Activated naive CD8-positive, alpha-beta T cell treated with anti-CD3 and anti-CD28 coated beads, Interleukin-2, amount 50 U/mL, for 24 hours (primary cell): ENCODE measurements at regions not wholly inside any gene's neighbourhood (a gene's known extent, or its start where the extent isn't known, plus 50 kb on each side); places are given as distances from the start of the nearest gene placed in this dataset.

Experiments
- ATAC-seq: fragments of 150-1000 bp; cut with Tn5 transposase; one replicate; pipeline ENCODE4 v1.10.0; 2021
- DNase-seq: peaks from one replicate; pipeline ENCODE4 v3.0.0; 2021
- H3K27ac Mint-ChIP-seq: one replicate; pipeline ENCODE4 v1.8.0; 2021; ENCODE audit warnings: mild to moderate bottlenecking, mixed read lengths
- H3K27me3 Mint-ChIP-seq: one replicate; pipeline ENCODE4 v1.8.0; 2021; ENCODE audit warnings: mixed read lengths
- H3K36me3 Mint-ChIP-seq: one replicate; pipeline ENCODE4 v1.8.0; 2021; ENCODE audit warnings: low read depth, mixed read lengths
- H3K4me1 Mint-ChIP-seq: one replicate; pipeline ENCODE4 v1.8.0; 2021; ENCODE audit warnings: mixed read lengths
- H3K4me3 Mint-ChIP-seq: one replicate; pipeline ENCODE4 v1.8.0; 2021; ENCODE audit warnings: mild to moderate bottlenecking, moderate library complexity, mixed read lengths
- H3K9me3 Mint-ChIP-seq: one replicate; pipeline ENCODE4 v1.8.0; 2021; ENCODE audit warnings: mixed read lengths

DNA sequence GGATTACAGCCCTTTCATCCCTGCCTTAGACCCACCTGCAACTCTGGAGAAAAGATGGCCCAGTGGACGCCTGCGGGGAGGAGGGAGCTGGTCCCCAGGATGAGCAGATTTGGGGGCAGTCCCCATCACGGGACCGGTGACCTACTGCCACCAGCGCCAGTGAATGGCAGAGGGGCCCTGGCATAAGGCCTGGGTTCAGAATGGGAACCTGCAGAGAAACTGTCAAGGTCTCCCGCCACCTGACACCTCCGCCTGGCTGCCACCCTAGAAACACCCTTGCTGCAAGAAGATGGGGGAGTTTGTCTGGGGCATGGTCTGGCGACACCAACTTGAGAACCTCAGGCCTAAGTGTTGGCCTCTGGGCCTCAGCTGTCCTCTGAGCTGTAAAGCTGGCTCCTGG lies 335.7 kb downstream of the SEC14L1 start:
- Mint-ChIP-seq H3K9me3 (no peaks in the 10 kb centered on the region), H3K27ac (peak overlapping the region; percentile 34), H3K36me3 (peaks cover 18% of the 10 kb centered on the region), H3K4me3 (no peak overlapping the region), H3K27me3 (no peaks in the 10 kb centered on the region), H3K4me1 (peaks cover 83% of the 10 kb centered on the region)
- ATAC-seq (no peak), DNase-seq (no peak)

DNA sequence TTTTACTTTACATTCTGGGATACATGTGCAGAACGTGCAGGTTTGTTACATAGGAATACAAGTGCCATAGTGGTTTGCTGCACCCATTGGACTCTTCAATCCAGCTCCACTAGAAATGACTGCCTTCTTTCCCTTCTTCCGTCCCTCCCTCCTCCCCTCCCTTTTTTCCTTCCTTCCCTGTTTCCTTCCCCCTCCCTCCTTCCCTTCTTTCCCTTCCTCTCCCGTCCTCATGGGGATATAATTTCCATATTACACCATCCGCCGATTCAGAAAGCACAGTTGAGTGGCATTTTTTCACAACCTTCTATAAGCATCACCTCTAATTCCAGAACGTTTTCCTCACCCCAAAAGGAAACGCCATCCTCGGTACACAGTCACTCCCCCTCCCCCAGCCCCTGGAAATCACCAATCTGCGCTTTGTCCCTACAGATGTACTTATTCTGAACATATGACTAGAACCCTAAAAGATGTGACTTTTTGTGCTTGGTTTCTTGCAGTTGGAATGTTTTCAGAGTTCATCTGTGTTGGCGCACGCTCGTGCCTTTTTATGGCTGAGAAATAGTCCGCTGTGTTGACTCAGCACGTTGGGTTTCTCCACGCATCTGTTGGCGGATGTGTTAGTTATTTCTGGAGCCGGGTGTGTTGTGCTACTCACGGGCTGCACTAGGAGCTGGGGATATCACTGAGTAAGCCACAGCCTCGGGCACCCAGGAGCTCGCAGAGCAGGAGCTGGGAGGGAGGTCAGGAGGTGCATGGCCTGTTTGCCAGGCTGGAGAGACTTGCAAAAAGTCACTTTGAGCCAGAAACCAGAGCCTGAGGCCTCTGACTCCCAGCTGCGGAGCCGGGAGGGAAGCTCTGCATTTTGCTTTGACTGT lies 336.4 kb downstream of the SEC14L1 start:
- ATAC-seq (no peak), DNase-seq (no peak)
- Mint-ChIP-seq H3K27me3 (no peaks in the 10 kb centered on the region), H3K36me3 (peaks cover 21% of the 10 kb centered on the region), H3K27ac (peak overlapping the region; percentile 54), H3K4me3 (no peak overlapping the region), H3K4me1 (peaks cover 76% of the 10 kb centered on the region), H3K9me3 (no peaks in the 10 kb centered on the region)

DNA sequence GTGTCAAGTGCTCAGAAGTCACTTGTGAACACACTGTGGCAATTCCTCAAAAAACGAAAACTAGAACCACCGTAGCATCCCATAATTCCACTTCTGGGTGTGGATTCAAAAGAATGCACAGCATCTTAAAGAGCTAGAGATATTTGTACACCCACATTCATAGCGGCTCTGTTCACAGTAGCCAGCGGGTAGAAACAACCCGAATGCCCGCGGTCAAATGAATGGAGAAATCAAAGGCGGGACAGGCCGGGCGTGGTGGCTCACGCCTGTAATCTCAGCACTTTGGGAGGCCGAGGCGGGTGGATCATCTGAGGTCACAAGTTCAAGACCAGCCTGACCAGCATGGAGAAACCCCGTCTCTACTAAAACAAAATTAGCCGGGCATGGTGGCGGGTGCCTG lies 337.5 kb downstream of the SEC14L1 start:
- ATAC-seq, result no peak
- no peak overlapping the region for H3K27ac Mint-ChIP-seq
- peaks cover 65% of the 10 kb centered on the region for H3K4me1 Mint-ChIP-seq
- H3K9me3 Mint-ChIP-seq, result no peaks in the 10 kb centered on the region
- H3K27me3 Mint-ChIP-seq, result no peaks in the 10 kb centered on the region
- no peak overlapping the region for H3K4me3 Mint-ChIP-seq
- no peak for DNase-seq
- peaks cover 24% of the 10 kb centered on the region for H3K36me3 Mint-ChIP-seq

DNA sequence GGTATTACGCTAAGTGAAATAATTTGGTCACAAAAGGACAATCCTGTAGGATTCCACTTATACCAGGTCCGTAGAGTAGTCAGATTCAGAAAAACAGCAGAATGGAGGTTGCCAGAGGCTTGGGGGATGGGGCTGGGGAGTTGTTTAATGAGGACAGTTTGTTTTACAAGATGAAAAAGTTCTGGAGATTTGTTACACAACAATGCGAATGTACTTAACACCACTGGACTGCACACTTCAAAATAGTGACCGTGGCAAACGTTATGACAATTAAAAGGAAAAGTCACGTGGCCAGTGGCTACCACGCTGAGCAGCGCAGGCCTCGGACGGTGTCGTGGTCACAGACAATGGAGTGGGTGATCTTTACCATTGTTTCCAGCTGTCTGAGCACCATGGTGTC lies 338.1 kb downstream of the SEC14L1 start:
- Mint-ChIP-seq H3K4me3 (peak overlapping the region; percentile 12), H3K4me1 (peaks cover 61% of the 10 kb centered on the region), H3K36me3 (peaks cover 25% of the 10 kb centered on the region), H3K27me3 (no peaks in the 10 kb centered on the region), H3K9me3 (no peaks in the 10 kb centered on the region), H3K27ac (peak overlapping the region; percentile 64)
- DNase-seq (no peak), ATAC-seq (no peak)

DNA sequence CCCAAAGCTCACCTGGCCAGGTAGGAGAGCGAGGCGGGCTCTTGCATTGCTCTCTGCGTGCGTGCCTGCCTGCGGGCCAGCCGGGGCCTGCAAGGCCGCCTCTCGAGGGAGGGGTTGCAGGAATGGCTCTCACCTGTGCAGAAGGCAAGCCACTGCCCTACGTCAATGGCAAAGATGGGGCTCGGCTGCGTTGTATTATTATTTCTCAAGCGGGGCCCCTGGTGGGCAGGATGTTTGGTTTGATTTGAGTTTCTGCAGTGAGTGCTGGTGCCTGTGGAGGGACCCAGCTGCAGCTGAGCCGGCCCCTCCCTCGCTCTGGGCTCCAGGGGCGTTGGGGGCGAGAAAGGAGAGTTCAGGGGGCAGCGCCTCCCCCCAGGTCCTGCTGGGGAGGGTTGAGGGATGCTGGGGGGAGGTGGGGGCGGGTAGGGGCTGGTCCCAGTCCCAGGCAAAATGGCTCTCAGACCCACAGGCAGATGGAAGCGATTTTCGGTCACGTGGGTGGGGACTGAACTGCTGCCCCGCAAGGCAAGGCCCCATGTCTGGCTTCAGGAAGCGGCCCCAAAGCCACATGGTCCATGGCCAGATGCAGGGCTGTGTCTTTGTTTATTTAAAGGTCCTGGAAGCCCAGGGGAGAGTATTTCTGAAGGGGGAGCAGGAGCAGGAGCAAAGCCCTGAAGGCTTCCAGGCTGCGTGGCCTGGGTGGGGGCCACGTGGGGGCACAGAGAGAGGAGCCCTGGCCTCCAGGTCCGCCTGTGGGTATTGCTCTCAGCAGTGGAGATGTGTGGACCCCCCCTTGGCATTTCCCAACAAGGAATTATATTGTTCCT lies 338.8 kb downstream of the SEC14L1 start:
- Mint-ChIP-seq H3K9me3 (no peaks in the 10 kb centered on the region), H3K27me3 (no peaks in the 10 kb centered on the region), H3K4me1 (peaks cover 54% of the 10 kb centered on the region), H3K4me3 (no peak overlapping the region), H3K36me3 (peaks cover 25% of the 10 kb centered on the region), H3K27ac (peak overlapping the region; percentile 64)
- ATAC-seq (no peak), DNase-seq (no peak)

DNA sequence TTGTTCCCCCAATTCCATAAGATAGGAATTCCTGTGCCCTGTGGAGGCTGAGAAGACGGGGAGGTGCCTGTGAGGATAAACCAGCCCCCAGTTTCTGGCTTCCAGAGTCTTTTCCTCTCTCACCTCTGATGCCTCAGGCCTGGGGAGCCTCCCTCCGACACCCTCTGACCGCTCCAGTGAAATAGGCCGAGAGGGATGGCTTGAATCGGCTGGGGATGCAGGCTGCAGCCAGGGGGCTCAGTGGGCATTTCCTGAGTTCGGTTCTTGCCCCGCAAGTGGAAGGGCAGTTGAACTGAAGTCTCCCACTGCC lies 339.4 kb downstream of the SEC14L1 start:
- Mint-ChIP-seq H3K9me3 (no peaks in the 10 kb centered on the region), H3K36me3 (peaks cover 23% of the 10 kb centered on the region), H3K27ac (peak overlapping the region; percentile 31), H3K4me3 (no peak overlapping the region), H3K4me1 (peaks cover 48% of the 10 kb centered on the region), H3K27me3 (no peaks in the 10 kb centered on the region)
- DNase-seq (no peak), ATAC-seq (no peak)

DNA sequence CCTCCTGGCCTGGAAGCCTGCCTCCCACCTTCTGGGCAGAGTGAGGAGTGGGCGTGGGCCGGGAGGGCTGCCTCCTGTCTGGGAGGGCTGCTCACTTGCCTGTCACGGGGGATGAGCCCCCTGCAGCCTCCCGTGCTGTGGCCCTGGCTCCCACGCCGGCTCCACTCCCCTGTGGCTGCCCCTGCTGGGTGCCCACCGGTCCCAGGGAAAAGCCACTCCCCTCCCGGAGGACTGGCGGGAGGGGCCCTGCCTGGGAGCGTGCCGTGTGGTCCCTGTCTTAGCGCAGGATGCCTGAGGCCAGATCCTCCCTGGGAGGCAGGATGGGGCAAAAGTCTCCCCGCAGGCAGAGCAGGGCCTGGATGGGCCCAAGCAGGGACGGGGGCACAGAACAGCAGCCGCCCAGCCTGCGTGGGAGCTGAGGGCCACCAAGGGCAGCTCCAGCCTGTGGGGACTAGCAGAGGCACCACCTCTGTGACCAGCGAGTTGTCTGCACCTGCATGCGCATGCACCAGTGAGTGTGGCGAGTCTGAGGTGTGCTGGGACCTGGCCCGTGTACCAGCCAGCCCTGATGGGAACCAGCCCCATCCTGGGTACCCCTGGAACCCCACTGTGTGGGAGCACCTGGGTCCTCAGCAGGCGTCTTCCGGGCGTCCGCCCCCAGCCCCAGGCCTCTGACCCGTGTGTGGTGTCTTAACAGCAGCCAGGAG lies 339.9 kb downstream of the SEC14L1 start:
- no peak for DNase-seq
- ATAC-seq, result no peak
- Mint-ChIP-seq H3K27me3 (no peaks in the 10 kb centered on the region), H3K36me3 (peaks cover 20% of the 10 kb centered on the region), H3K4me3 (no peak overlapping the region), H3K9me3 (no peaks in the 10 kb centered on the region), H3K4me1 (peaks cover 43% of the 10 kb centered on the region), H3K27ac (no peak overlapping the region)

DNA sequence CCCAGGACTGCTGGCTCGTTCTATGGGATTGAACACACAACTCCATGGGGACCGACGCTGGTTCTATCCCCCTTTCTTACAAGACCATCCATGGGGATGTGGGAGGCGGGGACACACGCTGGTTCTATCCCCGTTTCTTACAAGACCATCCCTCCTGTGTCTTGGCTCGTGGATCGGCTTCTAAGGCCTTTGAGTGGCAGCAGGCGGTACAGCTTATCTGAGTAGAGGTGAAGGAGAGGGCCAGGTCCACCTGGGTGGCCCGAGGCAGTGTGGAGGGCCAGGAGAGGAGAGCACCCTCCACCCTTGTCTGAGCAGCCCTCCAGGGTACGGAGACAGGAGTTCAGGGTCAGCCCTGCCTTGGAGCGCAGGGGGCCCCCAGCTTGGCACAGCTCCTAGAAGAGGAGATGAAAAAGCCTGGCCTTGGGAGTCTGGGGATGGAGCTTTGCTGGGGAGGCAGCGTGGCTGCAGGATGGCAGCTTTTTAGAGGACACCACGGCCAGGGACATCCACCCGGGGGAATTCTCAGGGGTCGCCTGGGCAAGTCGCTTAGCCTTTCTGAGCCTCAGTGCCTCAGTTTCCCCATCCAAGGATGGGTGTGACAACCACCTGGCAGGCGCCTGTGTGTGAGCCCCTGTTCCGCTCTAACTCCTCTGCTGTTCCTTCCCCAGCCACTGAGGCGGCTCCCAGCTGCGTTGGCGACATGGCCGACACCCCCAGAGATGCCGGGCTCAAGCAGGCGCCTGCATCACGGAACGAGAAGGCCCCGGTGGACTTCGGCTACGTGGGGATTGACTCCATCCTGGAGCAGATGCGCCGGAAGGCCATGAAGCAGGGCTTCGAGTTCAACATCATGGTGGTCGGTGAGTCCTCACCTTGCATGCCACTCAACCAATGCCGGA lies 341.0 kb downstream of the SEC14L1 start:
- no peaks in the 10 kb centered on the region for H3K27me3 Mint-ChIP-seq
- no peak overlapping the region for H3K27ac Mint-ChIP-seq
- peaks cover 28% of the 10 kb centered on the region for H3K36me3 Mint-ChIP-seq

DNA sequence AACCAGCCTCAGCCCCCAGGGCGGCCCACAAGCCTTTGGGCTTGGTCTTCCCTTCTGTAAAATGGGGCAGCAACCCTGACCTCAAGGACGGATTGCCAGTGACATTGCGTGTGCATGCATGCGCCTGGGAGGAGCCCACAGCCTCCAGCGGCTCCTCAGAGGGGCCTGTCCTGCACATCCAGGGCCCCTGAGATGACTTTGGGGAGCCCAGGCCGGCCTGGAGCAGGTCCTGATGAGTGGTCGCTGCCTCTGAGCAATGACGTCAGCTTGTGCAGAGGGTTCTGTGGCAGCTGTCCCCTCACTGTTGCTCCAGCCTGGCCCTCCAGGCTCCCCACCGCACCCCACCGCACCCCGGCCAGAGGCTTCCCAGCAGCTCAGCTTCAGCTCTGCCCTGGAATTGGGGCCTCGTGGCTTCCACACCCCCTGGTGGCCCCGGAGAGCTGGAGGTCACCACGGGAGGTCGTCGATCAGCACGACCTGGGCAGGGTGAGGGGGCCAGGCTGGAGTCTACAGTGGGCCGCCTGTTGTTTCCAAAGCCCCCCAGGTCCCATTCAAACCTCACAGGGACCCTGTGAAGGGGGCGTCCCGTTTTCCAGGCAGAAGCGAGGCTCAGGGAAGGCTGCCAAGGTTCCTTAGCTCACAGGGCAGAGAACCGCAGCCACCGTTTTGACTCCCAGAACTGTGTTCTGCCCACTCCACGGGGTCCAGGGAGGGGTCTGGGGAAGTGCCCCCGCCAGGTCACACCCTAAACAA lies 341.8 kb downstream of the SEC14L1 start:
- DNase-seq (no peak), ATAC-seq (no peak)
- Mint-ChIP-seq H3K4me1 (peaks cover 30% of the 10 kb centered on the region), H3K9me3 (no peaks in the 10 kb centered on the region), H3K4me3 (no peak overlapping the region), H3K27me3 (no peaks in the 10 kb centered on the region), H3K27ac (no peak overlapping the region), H3K36me3 (peaks cover 20% of the 10 kb centered on the region)

More for the DNA sequence above, 341.0 kb downstream of the SEC14L1 start:
- DNase-seq, result no peak
- Mint-ChIP-seq H3K9me3 (no peaks in the 10 kb centered on the region), H3K4me3 (no peak overlapping the region), H3K4me1 (peaks cover 38% of the 10 kb centered on the region)
- ATAC-seq, result no peak

DNA sequence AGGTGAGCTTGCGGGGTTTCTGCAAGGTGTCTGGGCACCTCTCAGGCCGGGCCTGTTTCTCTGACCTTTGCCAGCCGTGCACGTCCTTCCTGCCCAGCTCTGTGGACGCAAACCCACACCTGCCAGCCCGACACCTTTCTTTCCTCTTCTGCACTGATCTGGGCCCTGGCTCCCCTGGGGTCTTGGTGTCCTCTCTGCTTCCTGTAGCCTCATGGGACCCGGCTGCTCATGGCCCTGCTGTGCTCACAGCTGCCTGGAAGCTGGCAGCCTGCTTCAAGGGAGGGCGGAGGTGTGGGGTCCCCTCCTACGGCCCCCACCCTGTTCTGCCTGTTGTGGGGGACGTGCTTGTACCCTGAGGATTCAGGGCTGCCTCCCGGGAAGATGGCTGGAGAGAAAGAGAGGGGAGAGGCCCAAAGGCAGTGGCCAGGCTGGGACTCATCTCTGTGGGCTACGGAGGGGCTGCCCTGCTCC lies 342.4 kb downstream of the SEC14L1 start:
- H3K4me3 Mint-ChIP-seq, result no peak overlapping the region
- no peaks in the 10 kb centered on the region for H3K9me3 Mint-ChIP-seq
- no peak for ATAC-seq
- H3K4me1 Mint-ChIP-seq, result peaks cover 23% of the 10 kb centered on the region
- H3K27me3 Mint-ChIP-seq, result no peaks in the 10 kb centered on the region
- peaks cover 21% of the 10 kb centered on the region for H3K36me3 Mint-ChIP-seq
- H3K27ac Mint-ChIP-seq, result no peak overlapping the region
- no peak for DNase-seq

DNA sequence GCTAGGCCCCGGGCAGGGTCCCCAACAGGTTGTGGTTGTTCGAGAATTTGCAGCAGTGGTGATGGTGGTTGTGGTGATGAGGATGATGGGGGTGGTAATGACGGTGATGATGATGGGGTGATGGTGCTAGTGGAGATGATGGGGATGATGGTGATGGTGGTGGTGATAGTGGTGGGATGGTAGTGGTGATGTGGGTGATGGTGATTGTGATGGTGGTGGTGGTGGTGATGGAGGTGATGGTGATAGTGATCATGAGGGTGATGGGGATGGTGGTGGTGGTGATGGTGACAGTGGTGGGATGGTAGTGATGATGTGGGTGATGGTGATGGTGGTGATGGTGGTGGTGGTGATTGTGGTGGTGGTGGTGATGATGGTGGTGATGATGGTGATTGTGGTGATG lies 343.3 kb downstream of the SEC14L1 start:
- no peaks in the 10 kb centered on the region for H3K27me3 Mint-ChIP-seq
- H3K36me3 Mint-ChIP-seq, result peaks cover 27% of the 10 kb centered on the region
- H3K4me1 Mint-ChIP-seq, result peaks cover 15% of the 10 kb centered on the region
- no peak overlapping the region for H3K27ac Mint-ChIP-seq
- H3K9me3 Mint-ChIP-seq, result no peaks in the 10 kb centered on the region
- no peak for ATAC-seq
- H3K4me3 Mint-ChIP-seq, result no peak overlapping the region
- no peak for DNase-seq

DNA sequence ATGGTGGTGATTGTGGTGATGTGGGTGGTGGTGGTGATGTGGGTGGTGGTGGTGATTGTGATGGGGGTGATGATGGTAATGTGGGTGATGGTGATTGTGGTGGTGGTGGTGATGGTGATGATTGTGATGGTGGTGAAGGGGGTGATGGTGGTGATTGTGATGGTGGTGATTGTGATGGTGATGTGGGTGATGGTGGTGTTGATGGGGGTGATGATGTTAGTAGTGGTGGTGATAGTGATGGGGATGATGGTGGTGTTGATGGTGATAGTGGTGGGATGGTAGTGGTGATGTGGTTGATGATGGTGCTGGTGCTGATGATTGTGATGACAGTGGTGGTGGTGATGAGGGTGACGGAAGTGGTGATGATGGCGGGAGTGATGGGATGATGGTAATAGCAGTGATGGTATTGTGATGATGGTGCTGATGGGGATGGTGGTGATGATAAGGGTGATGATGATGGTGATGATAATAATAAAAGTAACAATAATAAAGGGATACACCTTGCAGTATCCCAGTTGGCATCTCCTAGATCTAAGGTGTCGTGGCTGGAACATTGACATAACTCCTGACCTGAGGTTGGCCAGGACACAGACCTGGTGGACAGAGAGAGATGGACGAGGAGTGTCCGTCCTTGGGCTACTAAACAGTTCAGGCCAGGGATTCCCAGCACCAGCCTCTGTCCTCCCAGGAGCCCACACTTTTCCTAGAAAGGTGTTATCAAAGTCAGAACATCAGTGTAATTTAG lies 344.5 kb downstream of the SEC14L1 start:
- Mint-ChIP-seq H3K4me1 (peaks cover 8% of the 10 kb centered on the region), H3K36me3 (peaks cover 28% of the 10 kb centered on the region), H3K4me3 (no peak overlapping the region), H3K27ac (no peak overlapping the region), H3K27me3 (no peaks in the 10 kb centered on the region), H3K9me3 (no peaks in the 10 kb centered on the region)
- DNase-seq, result no peak
- no peak for ATAC-seq

DNA sequence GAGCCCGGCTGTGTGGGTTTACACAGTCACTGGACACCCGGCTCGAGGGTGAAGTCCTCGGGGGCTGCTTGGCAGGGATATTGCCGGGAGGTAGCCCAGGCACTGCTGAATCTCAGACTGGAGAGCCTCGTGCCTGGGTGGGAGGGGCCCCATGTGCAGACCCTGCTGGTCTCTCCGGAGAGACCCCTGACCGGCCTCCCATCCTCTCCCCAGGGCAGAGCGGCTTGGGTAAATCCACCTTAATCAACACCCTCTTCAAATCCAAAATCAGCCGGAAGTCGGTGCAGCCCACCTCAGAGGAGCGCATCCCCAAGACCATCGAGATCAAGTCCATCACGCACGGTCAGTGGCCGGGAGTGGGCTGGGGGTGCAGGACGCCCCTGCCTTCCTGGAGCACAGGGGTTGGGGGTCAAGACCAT lies 346.5 kb downstream of the SEC14L1 start:
- no peak overlapping the region for H3K27ac Mint-ChIP-seq
- H3K4me3 Mint-ChIP-seq, result no peak overlapping the region
- no peaks in the 10 kb centered on the region for H3K9me3 Mint-ChIP-seq
- H3K27me3 Mint-ChIP-seq, result no peaks in the 10 kb centered on the region
- DNase-seq (no peak), ATAC-seq (no peak)
- H3K36me3 Mint-ChIP-seq, result peaks cover 31% of the 10 kb centered on the region
- H3K4me1 Mint-ChIP-seq, result peaks cover 17% of the 10 kb centered on the region
